ENCODE measurements at regions not wholly inside any gene's neighbourhood (a gene's known extent, or its start where the extent isn't known, plus 50 kb on each side); places are given as distances from the start of the nearest gene placed in this dataset.

DNA sequence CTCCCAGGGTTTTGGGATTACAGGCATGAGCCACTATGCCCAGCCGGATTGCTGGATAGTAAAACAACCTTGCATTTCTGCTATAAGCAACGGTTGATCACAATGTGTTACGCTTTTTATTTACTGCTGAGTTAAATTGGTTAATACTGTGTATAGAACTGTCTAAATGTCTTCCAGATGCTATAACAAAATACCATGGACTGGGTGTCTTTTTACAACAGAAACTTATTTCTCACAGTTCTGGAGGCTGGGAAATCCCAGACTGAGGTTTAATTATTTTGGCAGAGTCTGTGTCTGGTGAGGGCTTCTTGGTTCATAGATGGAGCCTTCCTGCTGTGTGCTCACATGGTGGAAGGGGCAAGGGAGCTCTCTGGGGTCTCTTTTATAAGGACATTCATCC is 65.5 kb downstream of the ING1 start:
- H3K27ac ChIP-seq, result no peak overlapping the region
- no peaks in the 10 kb centered on the region for H3K27me3 ChIP-seq
- H3K9me3 ChIP-seq, result peaks cover 0 to 13% (median 5%) of the 10 kb centered on the region in 4 donors
- no peak overlapping the region for H3K4me3 ChIP-seq
- no peaks in the 10 kb centered on the region for H3K4me1 ChIP-seq
- 91 to 94% (median 93%) methylated on average over 3 of the region's 3 CpGs for WGBS, 5 donors
- intact Hi-C loops (cut with DNase I; ENCODE audit: low total_unique reads), result no loop called here
- DNase-seq, result no peak
- TF ChIP-seq POLR2A (IDR thresholded peaks at IDR 0.05) (no peak), EP300 (IDR thresholded peaks at IDR 0.05) (no peak), POLR2AphosphoS5 (IDR thresholded peaks at IDR 0.05) (no peak)
- TF ChIP-seq, protein P1, sequence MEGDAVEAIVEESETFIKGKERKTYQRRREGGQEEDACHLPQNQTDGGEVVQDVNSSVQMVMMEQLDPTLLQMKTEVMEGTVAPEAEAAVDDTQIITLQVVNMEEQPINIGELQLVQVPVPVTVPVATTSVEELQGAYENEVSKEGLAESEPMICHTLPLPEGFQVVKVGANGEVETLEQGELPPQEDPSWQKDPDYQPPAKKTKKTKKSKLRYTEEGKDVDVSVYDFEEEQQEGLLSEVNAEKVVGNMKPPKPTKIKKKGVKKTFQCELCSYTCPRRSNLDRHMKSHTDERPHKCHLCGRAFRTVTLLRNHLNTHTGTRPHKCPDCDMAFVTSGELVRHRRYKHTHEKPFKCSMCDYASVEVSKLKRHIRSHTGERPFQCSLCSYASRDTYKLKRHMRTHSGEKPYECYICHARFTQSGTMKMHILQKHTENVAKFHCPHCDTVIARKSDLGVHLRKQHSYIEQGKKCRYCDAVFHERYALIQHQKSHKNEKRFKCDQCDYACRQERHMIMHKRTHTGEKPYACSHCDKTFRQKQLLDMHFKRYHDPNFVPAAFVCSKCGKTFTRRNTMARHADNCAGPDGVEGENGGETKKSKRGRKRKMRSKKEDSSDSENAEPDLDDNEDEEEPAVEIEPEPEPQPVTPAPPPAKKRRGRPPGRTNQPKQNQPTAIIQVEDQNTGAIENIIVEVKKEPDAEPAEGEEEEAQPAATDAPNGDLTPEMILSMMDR (IDR thresholded peaks at IDR 0.05), result no peak
- H3K36me3 ChIP-seq, result no peaks in the 10 kb centered on the region

DNA sequence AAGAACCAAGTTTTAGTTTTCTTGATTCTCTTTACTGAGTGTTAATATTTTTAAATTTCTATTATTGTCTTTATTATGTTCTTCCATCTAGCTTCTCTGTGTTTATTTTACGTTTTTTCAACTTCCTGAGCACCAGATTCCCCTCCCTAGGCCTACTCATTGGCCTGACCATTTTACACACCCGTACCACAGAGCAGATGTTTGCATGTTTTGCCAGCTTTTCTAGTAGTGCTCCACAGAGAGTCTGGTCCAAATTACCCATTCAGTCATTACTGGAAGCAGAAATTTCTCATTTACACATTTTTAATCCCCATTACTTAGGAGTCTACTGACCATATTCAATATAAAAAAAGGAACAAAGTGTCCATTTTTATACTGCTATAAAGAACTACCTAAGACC is 66.9 kb downstream of the ING1 start:
- TF ChIP-seq, protein P1 (IDR thresholded peaks at IDR 0.05), result no peak
- TF ChIP-seq POLR2A (IDR thresholded peaks at IDR 0.05) (no peak), POLR2AphosphoS5 (IDR thresholded peaks at IDR 0.05) (no peak), EP300 (IDR thresholded peaks at IDR 0.05) (no peak)
- no peak overlapping the region for H3K27ac ChIP-seq
- 47 to 62% (median 50%) methylated on average over 2 of the region's 2 CpGs for WGBS, 5 donors
- DNase-seq, result no peak
- no peak overlapping the region for H3K4me3 ChIP-seq
- no peaks in the 10 kb centered on the region for H3K27me3 ChIP-seq
- H3K9me3 ChIP-seq, result peaks cover 0 to 13% (median 5%) of the 10 kb centered on the region in 4 donors
- H3K36me3 ChIP-seq, result no peaks in the 10 kb centered on the region
- intact Hi-C loops (cut with DNase I; ENCODE audit: low total_unique reads), result no loop called here
- no peaks in the 10 kb centered on the region for H3K4me1 ChIP-seq

DNA sequence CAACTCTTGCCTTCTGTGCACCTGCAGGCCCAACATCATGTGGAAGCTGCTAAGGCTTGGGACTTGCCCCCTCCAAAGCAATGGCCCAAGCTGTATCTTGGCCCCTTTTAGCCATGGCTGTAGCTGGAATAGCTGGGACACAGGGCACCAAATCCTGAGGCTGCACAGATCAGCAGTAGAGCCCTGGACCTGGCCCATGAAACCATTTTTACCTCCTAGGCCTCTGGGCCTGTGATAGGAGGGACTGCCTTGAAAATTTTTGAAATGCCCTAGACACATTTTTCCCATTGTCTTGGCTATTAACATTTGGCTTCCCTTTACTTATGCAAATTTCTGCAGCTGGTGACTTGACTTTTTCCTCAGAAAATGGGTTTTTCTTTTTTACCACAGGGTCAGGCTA is 68.7 kb downstream of the ING1 start:
- Histone ChIP-seq H3K4me1 (no peaks in the 10 kb centered on the region), H3K27me3 (no peaks in the 10 kb centered on the region), H3K9me3 (peaks cover 0 to 13% (median 5%) of the 10 kb centered on the region in 4 donors), H3K4me3 (no peak overlapping the region), H3K27ac (no peak overlapping the region), H3K36me3 (no peaks in the 10 kb centered on the region)
- intact Hi-C loops (cut with DNase I; ENCODE audit: low total_unique reads), result no loop called here
- TF ChIP-seq, protein P1 (IDR thresholded peaks at IDR 0.05), result no peak
- TF ChIP-seq POLR2A (IDR thresholded peaks at IDR 0.05) (no peak), POLR2AphosphoS5 (IDR thresholded peaks at IDR 0.05) (no peak), EP300 (IDR thresholded peaks at IDR 0.05) (no peak)
- no peak for DNase-seq

DNA sequence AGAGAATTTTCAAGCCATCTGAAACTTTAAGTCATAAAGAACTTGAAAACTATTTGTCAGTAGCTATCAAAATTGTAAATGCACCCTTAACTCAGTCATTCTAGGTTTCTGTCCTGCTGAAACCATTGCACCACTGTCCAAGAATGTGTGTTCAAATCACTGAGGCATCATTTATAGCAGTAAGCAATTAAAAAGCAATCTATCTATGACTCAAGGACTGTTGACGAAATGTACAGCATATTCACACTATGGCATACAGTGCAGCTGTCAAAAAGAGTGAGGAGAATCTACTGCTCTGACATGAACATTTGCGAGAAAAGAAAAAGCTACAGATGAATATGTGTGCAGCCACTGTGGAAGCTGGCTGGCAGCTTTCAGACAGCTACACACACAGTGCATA is 71.2 kb downstream of the ING1 start:
- Histone ChIP-seq H3K36me3 (no peaks in the 10 kb centered on the region), H3K9me3 (peaks cover 0 to 13% (median 5%) of the 10 kb centered on the region in 4 donors), H3K27ac (no peak overlapping the region), H3K4me3 (no peak overlapping the region), H3K27me3 (no peaks in the 10 kb centered on the region), H3K4me1 (no peaks in the 10 kb centered on the region)
- DNase-seq, result no peak
- intact Hi-C loops (cut with DNase I; ENCODE audit: low total_unique reads), result no loop called here
- 84 to 91% (median 85%) methylated on average over 2 of the region's 2 CpGs for WGBS, 5 donors
- TF ChIP-seq EP300 (IDR thresholded peaks at IDR 0.05) (no peak), POLR2AphosphoS5 (IDR thresholded peaks at IDR 0.05) (no peak), POLR2A (IDR thresholded peaks at IDR 0.05) (no peak)
- TF ChIP-seq, protein P1 (IDR thresholded peaks at IDR 0.05), result no peak
